ENCODE measurements at regions not wholly inside any gene's neighbourhood (a gene's known extent, or its start where the extent isn't known, plus 50 kb on each side); places are given as distances from the start of the nearest gene placed in this dataset.
"Not testable (repeated sequence)": the region's sequence is repeated elsewhere in the genome, so short reads cannot be mapped to it uniquely, and the experiment has no call there.

- no peaks in the 10 kb centered on the region for H3K27me3 ChIP-seq (replicated peaks; ENCODE audit: insufficient read depth)
- DNase-seq (ENCODE audit: low spot score), result no peak
- peak overlapping the region; percentile 41 for H3K4me3 ChIP-seq
- H3K36me3 ChIP-seq, result peaks cover 2% of the 10 kb centered on the region
- no peak for ATAC-seq (ENCODE audit: insufficient number of reproducible peaks, low FRiP score, low read depth)
- no peaks in the 10 kb centered on the region for H3K9me3 ChIP-seq
- peaks cover 14 to 93% of the 10 kb centered on the region in 2 donors for H3K4me1 ChIP-seq (ENCODE audit: control insufficient read depth in 1 of 2, low read depth in 2 of 2)
- TF ChIP-seq CTCF (IDR thresholded peaks at IDR 0.05), result no peak
- H3K27ac ChIP-seq, result peak overlapping the region; percentile 91 to 95
These were observed 121.1 kb upstream of the DMRT1 start for GRCh38 chr9:720239-720881.

- no peak for DNase-seq (ENCODE audit: low spot score)
- Histone ChIP-seq H3K27ac (peak overlapping the region; percentile 91 to 95), H3K4me3 (no peak overlapping the region), H3K36me3 (peaks cover 2% of the 10 kb centered on the region), H3K4me1 (ENCODE audit: control insufficient read depth in 1 of 2, low read depth in 2 of 2) (peaks cover 14 to 98% of the 10 kb centered on the region in 2 donors), H3K9me3 (no peaks in the 10 kb centered on the region), H3K27me3 (replicated peaks; ENCODE audit: insufficient read depth) (no peaks in the 10 kb centered on the region)
- no peak for ATAC-seq (ENCODE audit: insufficient number of reproducible peaks, low FRiP score, low read depth)
- no peak for TF ChIP-seq CTCF (IDR thresholded peaks at IDR 0.05)
These were observed 119.0 kb upstream of the DMRT1 start for GRCh38 chr9:722388-722980.

GRCh38 chr9:724461-724860 is 117.0 kb upstream of the DMRT1 start:
- not testable (repeated sequence) for ATAC-seq (ENCODE audit: insufficient number of reproducible peaks, low FRiP score, low read depth); H3K27me3 ChIP-seq (replicated peaks; ENCODE audit: insufficient read depth); H3K36me3 ChIP-seq; DNase-seq (ENCODE audit: low spot score); H3K9me3 ChIP-seq
- Histone ChIP-seq H3K4me1 (ENCODE audit: control insufficient read depth in 1 of 2, low read depth in 2 of 2) (peaks cover 18 to 100% of the 10 kb centered on the region in 2 donors), H3K27ac (peak overlapping the region; percentile 91 to 95), H3K4me3 (peak overlapping the region; percentile 11)

- Histone ChIP-seq H3K4me3 (no peak overlapping the region), H3K9me3 (no peaks in the 10 kb centered on the region), H3K36me3 (peaks cover 4% of the 10 kb centered on the region), H3K4me1 (ENCODE audit: control insufficient read depth in 1 of 2, low read depth in 2 of 2) (peaks cover 28 to 100% of the 10 kb centered on the region in 2 donors), H3K27me3 (replicated peaks; ENCODE audit: insufficient read depth) (no peaks in the 10 kb centered on the region), H3K27ac (peak overlapping the region; percentile 91 to 95)
- DNase-seq (ENCODE audit: low spot score), result no peak
- no peak for TF ChIP-seq CTCF (IDR thresholded peaks at IDR 0.05)
- no peak for ATAC-seq (ENCODE audit: insufficient number of reproducible peaks, low FRiP score, low read depth)
These were observed 115.5 kb upstream of the DMRT1 start for GRCh38 chr9:726005-726404.

GRCh38 chr9:727767-728166 is 113.7 kb upstream of the DMRT1 start:
- no peaks in the 10 kb centered on the region for H3K27me3 ChIP-seq (replicated peaks; ENCODE audit: insufficient read depth)
- H3K4me1 ChIP-seq (ENCODE audit: control insufficient read depth in 1 of 2, low read depth in 2 of 2), result peaks cover 30 to 97% of the 10 kb centered on the region in 2 donors
- peak overlapping the region; percentile 91 to 95 for H3K27ac ChIP-seq
- no peaks in the 10 kb centered on the region for H3K9me3 ChIP-seq
- DNase-seq (ENCODE audit: low spot score) (no peak), ATAC-seq (ENCODE audit: insufficient number of reproducible peaks, low FRiP score, low read depth) (no peak)
- H3K36me3 ChIP-seq, result peaks cover 19% of the 10 kb centered on the region
- no peak overlapping the region for H3K4me3 ChIP-seq
- TF ChIP-seq CTCF (IDR thresholded peaks at IDR 0.05), result no peak

Data from thoracic aorta (tissue), 2 donors.